Mucosa of descending colon (tissue), 3 donors: ENCODE measurements at regions not wholly inside any gene's neighbourhood (a gene's known extent, or its start where the extent isn't known, plus 50 kb on each side); places are given as distances from the start of the nearest gene placed in this dataset.
A peak's percentile ranks its signal among the peaks of the same experiment; 100 is the strongest.
"Not testable (repeated sequence)": the region's sequence is repeated elsewhere in the genome, so short reads cannot be mapped to it uniquely, and the experiment has no call there.

ENCODE experiments used
- ATAC-seq: fragments of 200-7000 bp; cut with Tn5 transposase; one replicate; pipeline ENCODE4 v1.9.1; 2020; ENCODE audit warnings: mild to moderate bottlenecking, moderate library complexity
- DNase-seq, 3 donors: peaks; one replicate each; pipeline ENCODE4 v3.0.0-alpha.2; 2020
- H3K36me3 ChIP-seq: fragments of 200-600 bp; one replicate; pipeline ENCODE4 v1.8.0; 2021; ENCODE audit warnings: low read depth, mild to moderate bottlenecking
- H3K4me1 ChIP-seq: fragments of 200-600 bp; one replicate; pipeline ENCODE4 v1.8.0; 2021; ENCODE audit warnings: low read depth, mild to moderate bottlenecking
- H3K4me3 ChIP-seq: fragments of 200-600 bp; one replicate; pipeline ENCODE4 v1.8.0; 2021; ENCODE audit warnings: mild to moderate bottlenecking
- H3K9me3 ChIP-seq: fragments of 200-600 bp; one replicate; pipeline ENCODE4 v1.8.0; 2021; ENCODE audit warnings: mild to moderate bottlenecking
- intact Hi-C, 2 donors: fragments of 100-400 bp; cut with DNase I in 1 of 2; cut with micrococcal nuclease in 1 of 2; formaldehyde crosslinking; loops; one replicate each; pipeline versions ENCODE4 v1.11.0 to v1.11.1; 2022; cut with DNase I, micrococcal nuclease
- TF ChIP-seq, protein P1 (sequence below): fragments of 200-600 bp; IDR thresholded peaks from one replicate; pipeline ENCODE4 v1.8.0; 2022; ENCODE audit warnings: antibody characterized with exemption, mild to moderate bottlenecking
- donor health status: DM: no; HTN: no; CAD: no; lungs with moderate emphysema.
- donor health status: DM: no; HTN: no; CAD: no.
- donor health status: DM: no; HTN: yes; CAD: no.

DNA sequence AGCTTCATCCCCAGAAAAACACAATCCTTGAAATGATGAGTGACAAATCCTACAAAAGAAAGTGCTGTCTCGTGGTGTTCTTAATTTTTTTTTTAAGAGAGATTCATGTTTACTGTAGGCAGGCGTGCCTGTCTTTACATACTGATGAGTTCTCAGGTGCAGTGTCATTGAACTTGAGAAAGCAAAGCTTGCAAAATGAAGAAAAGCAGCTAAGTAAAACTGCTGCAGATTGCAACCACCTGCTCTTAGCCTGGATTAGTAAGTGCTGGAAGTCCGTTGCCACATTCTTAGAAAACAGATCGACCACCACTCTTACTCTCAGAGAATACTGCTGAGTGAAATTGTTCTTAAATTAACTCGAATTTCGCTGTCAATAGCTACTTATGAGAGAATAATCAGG lies 854.6 kb downstream of the TRIML1 start:
- intact Hi-C loops = no loop called here
- DNase-seq = no peak
- H3K36me3 ChIP-seq = no peaks in the 10 kb centered on the region

DNA sequence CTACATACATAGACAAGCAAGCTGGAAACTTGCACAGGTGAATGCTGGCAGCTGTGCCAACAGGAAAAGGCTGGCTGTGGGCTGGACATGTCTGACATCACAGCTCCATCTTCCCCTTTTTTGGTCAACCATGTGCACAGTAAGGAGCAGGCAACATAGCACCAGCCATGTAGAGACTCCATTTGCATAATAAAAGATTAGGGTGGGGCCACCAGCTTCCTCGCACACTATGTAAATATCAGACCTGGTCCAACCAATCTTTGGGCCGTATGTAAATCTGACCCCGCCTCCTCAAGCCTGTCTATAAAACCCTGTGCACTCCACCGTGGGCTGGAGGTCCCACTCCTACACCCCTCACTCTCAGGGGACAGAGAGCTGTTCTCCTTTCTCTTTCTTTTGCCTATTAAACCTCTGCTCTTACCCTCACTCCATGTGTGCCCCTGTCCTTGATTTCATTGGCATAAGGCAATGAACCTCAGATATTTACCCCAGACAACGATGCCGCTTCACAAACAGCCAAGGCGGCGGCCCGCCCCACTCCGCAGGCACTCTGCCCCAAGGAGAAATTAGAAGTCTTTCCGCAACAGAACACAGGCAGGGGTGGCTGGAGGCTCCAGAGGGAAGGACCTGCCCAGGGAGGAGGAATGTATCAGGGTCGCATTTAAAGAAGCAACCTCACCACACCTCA lies 862.2 kb downstream of the TRIML1 start:
- Histone ChIP-seq H3K9me3 (peaks cover 22% of the 10 kb centered on the region), H3K36me3 (no peaks in the 10 kb centered on the region), H3K4me1 (no peaks in the 10 kb centered on the region), H3K4me3 (no peak overlapping the region)
- ATAC-seq = no peak
- TF ChIP-seq, protein P1, sequence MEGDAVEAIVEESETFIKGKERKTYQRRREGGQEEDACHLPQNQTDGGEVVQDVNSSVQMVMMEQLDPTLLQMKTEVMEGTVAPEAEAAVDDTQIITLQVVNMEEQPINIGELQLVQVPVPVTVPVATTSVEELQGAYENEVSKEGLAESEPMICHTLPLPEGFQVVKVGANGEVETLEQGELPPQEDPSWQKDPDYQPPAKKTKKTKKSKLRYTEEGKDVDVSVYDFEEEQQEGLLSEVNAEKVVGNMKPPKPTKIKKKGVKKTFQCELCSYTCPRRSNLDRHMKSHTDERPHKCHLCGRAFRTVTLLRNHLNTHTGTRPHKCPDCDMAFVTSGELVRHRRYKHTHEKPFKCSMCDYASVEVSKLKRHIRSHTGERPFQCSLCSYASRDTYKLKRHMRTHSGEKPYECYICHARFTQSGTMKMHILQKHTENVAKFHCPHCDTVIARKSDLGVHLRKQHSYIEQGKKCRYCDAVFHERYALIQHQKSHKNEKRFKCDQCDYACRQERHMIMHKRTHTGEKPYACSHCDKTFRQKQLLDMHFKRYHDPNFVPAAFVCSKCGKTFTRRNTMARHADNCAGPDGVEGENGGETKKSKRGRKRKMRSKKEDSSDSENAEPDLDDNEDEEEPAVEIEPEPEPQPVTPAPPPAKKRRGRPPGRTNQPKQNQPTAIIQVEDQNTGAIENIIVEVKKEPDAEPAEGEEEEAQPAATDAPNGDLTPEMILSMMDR = no peak
- DNase-seq = no peak
- intact Hi-C loops = no loop called here

More for the DNA sequence above, 854.6 kb downstream of the TRIML1 start:
- no peak for ATAC-seq
- peaks cover 5% of the 10 kb centered on the region for H3K9me3 ChIP-seq
- TF ChIP-seq, protein P1 = no peak
- no peaks in the 10 kb centered on the region for H3K4me1 ChIP-seq
- H3K4me3 ChIP-seq = no peak overlapping the region

DNA sequence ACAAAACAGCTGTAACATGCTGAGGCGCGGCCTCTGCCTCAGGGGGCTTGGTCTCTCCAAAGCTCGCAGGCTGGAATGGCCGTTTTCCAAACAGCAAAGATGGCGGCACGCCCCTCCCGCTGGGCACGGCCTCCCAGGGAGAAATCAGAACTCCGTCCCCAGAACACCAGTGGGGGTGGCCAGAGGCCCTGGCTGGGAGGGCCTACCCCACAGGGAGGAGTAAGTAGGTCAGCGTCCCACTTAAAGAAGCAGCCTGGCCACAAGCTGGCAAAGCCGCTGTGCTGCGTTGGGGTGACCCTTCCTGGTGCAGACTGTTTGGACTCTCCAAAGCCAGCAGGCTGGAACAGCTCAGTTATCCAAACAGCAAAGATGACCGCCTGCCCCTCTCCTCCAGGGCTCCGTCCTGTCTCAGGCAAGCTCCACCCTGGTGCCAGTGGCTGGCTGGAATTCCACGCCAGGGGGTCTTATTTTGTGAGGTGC lies 862.8 kb downstream of the TRIML1 start:
- no peaks in the 10 kb centered on the region for H3K4me1 ChIP-seq
- intact Hi-C loops = no loop called here
- no peaks in the 10 kb centered on the region for H3K36me3 ChIP-seq
- ATAC-seq (no peak), DNase-seq (no peak)
- TF ChIP-seq, protein P1 = no peak
- H3K9me3 ChIP-seq = peaks cover 22% of the 10 kb centered on the region
- H3K4me3 ChIP-seq = no peak overlapping the region

DNA sequence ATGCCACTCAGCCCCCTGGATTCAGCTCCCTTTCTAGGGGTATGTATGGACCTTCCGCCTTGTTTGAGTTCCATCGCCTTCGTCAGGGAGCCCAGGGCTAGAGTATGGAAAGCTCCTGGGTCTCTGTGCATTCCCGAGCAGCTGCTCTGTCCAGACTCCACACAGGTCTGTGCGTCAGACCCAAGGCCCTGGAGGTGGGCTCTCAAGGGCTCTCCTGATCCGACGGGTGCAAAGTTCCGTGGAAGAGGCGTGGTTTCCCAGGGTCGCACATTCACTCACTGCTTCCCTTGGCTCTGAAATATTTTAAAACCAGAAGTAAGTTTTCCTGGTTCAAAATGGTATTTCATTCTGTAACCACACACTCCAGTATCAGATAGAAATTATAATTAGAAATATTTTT lies 863.2 kb downstream of the TRIML1 start:
- H3K4me1 ChIP-seq = no peaks in the 10 kb centered on the region
- no peak overlapping the region for H3K4me3 ChIP-seq
- no peak for ATAC-seq
- H3K9me3 ChIP-seq = peaks cover 22% of the 10 kb centered on the region
- no peak for DNase-seq
- TF ChIP-seq, protein P1 = no peak
- intact Hi-C loops = no loop called here
- no peaks in the 10 kb centered on the region for H3K36me3 ChIP-seq

DNA sequence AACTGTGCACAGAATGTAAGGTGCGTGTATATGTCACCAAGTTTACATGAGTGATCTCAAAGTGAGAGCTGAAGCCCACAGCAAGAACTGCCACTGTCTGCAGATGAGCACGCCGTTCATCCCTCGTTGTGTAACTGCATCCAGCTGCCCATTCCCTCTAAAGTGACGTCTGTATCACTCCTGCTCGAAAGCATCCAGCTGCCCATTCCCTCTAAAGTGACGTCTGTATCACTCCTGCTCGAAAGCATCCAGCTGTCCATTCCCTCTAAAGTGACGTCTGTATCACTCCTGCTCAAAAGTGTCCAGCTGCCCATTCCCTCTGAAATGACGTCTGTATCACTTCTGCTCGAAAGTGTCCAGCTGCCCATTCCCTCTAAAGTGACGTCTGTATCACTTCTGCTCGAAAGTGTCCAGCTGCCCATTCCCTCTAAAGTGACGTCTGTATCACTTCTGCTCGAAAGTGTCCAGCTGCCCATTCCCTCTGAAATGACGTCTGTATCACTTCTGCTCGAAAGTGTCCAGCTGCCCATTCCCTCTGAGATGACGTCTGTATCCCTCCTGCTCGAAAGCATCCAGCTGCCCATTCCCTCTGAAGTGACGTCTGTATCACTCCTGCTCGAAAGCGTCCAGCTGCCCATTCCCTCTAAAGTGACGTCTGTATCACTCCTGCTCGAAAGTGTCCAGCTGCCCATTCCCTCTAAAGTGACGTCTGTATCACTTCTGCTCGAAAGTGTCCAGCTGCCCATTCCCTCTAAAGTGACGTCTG lies 871.4 kb downstream of the TRIML1 start:
- H3K36me3 ChIP-seq, DNase-seq, H3K9me3 ChIP-seq, H3K4me3 ChIP-seq, ATAC-seq, H3K4me1 ChIP-seq, intact Hi-C loops: not testable (repeated sequence)

DNA sequence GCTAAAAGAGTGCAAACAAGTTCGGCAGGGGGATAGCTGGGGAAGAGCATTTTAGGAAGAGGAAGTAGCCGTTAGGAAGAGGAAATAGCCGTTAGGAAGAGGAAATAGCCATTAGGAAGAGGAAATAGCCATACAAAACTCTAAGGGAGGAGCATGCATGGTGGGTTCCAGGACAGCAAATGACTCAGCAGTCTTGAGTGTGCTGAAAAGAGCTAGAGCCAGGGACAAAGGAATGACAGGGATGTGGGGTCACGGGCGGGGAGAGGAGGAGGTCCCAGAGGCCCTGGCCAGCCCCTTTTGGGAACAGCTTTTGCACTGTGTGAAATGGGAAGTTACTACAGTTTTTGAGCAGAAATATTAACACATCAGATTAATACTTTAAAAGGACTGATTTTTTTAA lies 882.6 kb downstream of the TRIML1 start:
- DNase-seq (no peak), ATAC-seq (peak; percentile 34)
- H3K36me3 ChIP-seq = no peaks in the 10 kb centered on the region
- no peaks in the 10 kb centered on the region for H3K9me3 ChIP-seq
- TF ChIP-seq, protein P1 = no peak
- no peaks in the 10 kb centered on the region for H3K4me1 ChIP-seq
- intact Hi-C loops = no loop called here
- H3K4me3 ChIP-seq = no peak overlapping the region
